ENCODE measurements at regions not wholly inside any gene's neighbourhood (a gene's known extent, or its start where the extent isn't known, plus 50 kb on each side); places are given as distances from the start of the nearest gene placed in this dataset.

DNA sequence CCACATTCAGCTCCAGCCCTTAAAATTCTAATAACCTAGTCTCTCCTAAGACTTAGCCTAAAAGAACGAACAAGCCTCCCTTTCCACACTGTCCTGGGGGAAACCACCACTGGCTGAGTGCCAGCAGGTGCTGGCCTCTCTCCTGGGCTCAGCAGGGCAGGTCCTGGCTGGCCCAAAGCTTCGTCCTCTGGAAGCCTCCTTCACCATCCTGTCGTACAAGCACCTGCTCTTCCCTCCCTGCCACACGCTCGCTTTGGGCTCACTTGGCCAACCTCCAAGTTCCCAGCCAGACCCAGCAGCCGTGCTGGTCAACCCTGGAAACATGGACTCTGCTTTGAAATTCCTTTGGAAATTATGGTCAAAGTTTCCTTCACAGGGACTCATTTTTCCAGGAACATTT is 58.2 kb upstream of the SLC25A33 start:
- TF ChIP-seq EZH2 (IDR thresholded peaks at IDR 0.05; ENCODE audit: insufficient read depth, poor library complexity, severe bottlenecking) (no peak), EZH2phosphoT487 (IDR thresholded peaks at IDR 0.05; ENCODE audit: insufficient read depth, low read depth) (no peak)

Measured in GM23248 (cell line).